GM23338 (cell line): ENCODE measurements at regions not wholly inside any gene's neighbourhood (a gene's known extent, or its start where the extent isn't known, plus 50 kb on each side); places are given as distances from the start of the nearest gene placed in this dataset.

Source experiments
- ATAC-seq: fragments of 200-7000 bp; cut with Tn5 transposase; 3 replicates; pipeline ENCODE4 v1.9.1; 2020
- DNase-seq: peaks from one replicate; pipeline ENCODE4 v3.0.0-alpha.2; 2015; ENCODE audit warnings: low spot score
- H2AFZ ChIP-seq: fragments of 200-600 bp; sonication (generic); 2 replicates; pipeline ENCODE4 v1.8.0; 2016; ENCODE audit warnings: antibody characterized with exemption, mild to moderate bottlenecking, moderate library complexity
- H3F3A ChIP-seq: fragments of 200-600 bp; sonication (generic); replicated peaks from 2 replicates; pipeline ENCODE4 v1.8.0; 2017; ENCODE audit warnings: antibody characterized with exemption, mixed run types, low read depth
- H3K27ac ChIP-seq: fragments of 200-600 bp; sonication (generic); 2 replicates; pipeline ENCODE4 v1.6.1; 2016; ENCODE audit warnings: low read depth
- H3K27me3 ChIP-seq: fragments of 200-600 bp; sonication (generic); 2 replicates; pipeline ENCODE4 v1.8.0; 2016; ENCODE audit warnings: mild to moderate bottlenecking, mixed run types, moderate library complexity; ENCODE audit not compliant: insufficient read depth
- H3K36me3 ChIP-seq: fragments of 200-600 bp; sonication (generic); 2 replicates; pipeline ENCODE4 v1.8.0; 2016; ENCODE audit warnings: mild to moderate bottlenecking; ENCODE audit not compliant: insufficient read depth
- H3K4me1 ChIP-seq: fragments of 200-600 bp; sonication (generic); 2 replicates; pipeline ENCODE4 v1.8.0; 2016; ENCODE audit warnings: mild to moderate bottlenecking, moderate library complexity; ENCODE audit not compliant: insufficient read depth
- H3K4me2 ChIP-seq: fragments of 200-600 bp; sonication (generic); 2 replicates; pipeline ENCODE4 v1.7.1; 2017; ENCODE audit warnings: mixed run types
- H3K4me3 ChIP-seq: fragments of 200-600 bp; sonication (generic); 2 replicates; pipeline ENCODE4 v1.6.1; 2016; ENCODE audit warnings: mixed run types
- H3K79me2 ChIP-seq: fragments of 200-600 bp; sonication (generic); replicated peaks from 2 replicates; pipeline ENCODE4 v1.8.0; 2017; ENCODE audit warnings: mild to moderate bottlenecking; ENCODE audit not compliant: insufficient read depth
- H3K9me2 ChIP-seq: fragments of 200-600 bp; sonication (generic); 2 replicates; pipeline ENCODE4 v1.8.0; 2017; ENCODE audit not compliant: insufficient read depth
- H4K20me1 ChIP-seq: fragments of 200-600 bp; sonication (generic); replicated peaks from 2 replicates; pipeline ENCODE4 v1.8.0; 2017; ENCODE audit warnings: mild to moderate bottlenecking; ENCODE audit not compliant: insufficient read depth
- H3K27ac Mint-ChIP-seq: 2 replicates; pipeline ENCODE4 v1.8.0; 2020; ENCODE audit warnings: inconsistent platforms, mild to moderate bottlenecking, moderate library complexity, mixed read lengths
- H3K27me3 Mint-ChIP-seq: 3 replicates; pipeline ENCODE4 v1.8.0; 2022; ENCODE audit warnings: low read depth, mild to moderate bottlenecking, moderate library complexity, mixed read lengths, inconsistent platforms; ENCODE audit not compliant: insufficient read depth, poor library complexity
- H3K36me3 Mint-ChIP-seq: 3 replicates; pipeline ENCODE4 v1.8.0; 2021; ENCODE audit warnings: low read depth, mild to moderate bottlenecking, inconsistent platforms, moderate library complexity, mixed read lengths
- H3K4me1 Mint-ChIP-seq: 3 replicates; pipeline ENCODE4 v1.8.0; 2020; ENCODE audit warnings: mild to moderate bottlenecking, inconsistent platforms, mixed read lengths
- H3K4me3 Mint-ChIP-seq: 3 replicates; pipeline ENCODE4 v1.8.0; 2021; ENCODE audit warnings: moderate library complexity, mild to moderate bottlenecking, inconsistent platforms, mixed read lengths
- H3K9me3 Mint-ChIP-seq: 3 replicates; pipeline ENCODE4 v1.8.0; 2020; ENCODE audit warnings: moderate library complexity, mild to moderate bottlenecking, inconsistent platforms, mixed read lengths
- CREB1 ChIP-seq: fragments of 250-450 bp; sonication (Bioruptor Pico); IDR thresholded peaks from 2 replicates; pipeline ENCODE4 v1.5.0; 2020; ENCODE audit warnings: low read depth, mild to moderate bottlenecking, moderate library complexity
- ETS1 ChIP-seq: IDR thresholded peaks from 2 replicates; pipeline ENCODE4 v1.6.1; 2016; ENCODE audit warnings: antibody characterized with exemption
- EZH2 ChIP-seq: fragments of 200-600 bp; sonication (generic); IDR thresholded peaks from one replicate; pipeline ENCODE4 v1.8.0; 2017; ENCODE audit warnings: antibody characterized with exemption, mild to moderate bottlenecking, low read depth; ENCODE audit not compliant: unreplicated experiment
- EZH2phosphoT487 ChIP-seq: fragments of 200-600 bp; sonication (generic); IDR thresholded peaks from one replicate; pipeline ENCODE4 v1.8.1; 2018; ENCODE audit warnings: antibody characterized with exemption; ENCODE audit not compliant: unreplicated experiment
- JUNB ChIP-seq: IDR thresholded peaks from one replicate; pipeline ENCODE4 v1.6.1; 2016; ENCODE audit warnings: antibody characterized with exemption; ENCODE audit not compliant: unreplicated experiment
- NANOG ChIP-seq: IDR thresholded peaks from 2 replicates; pipeline ENCODE4 v1.6.1; 2016; ENCODE audit warnings: antibody characterized with exemption, borderline replicate concordance
- REST ChIP-seq: IDR thresholded peaks from one replicate; pipeline ENCODE4 v1.6.1; 2018; ENCODE audit warnings: antibody characterized with exemption; ENCODE audit not compliant: unreplicated experiment
- STAT1 ChIP-seq: IDR thresholded peaks from one replicate; pipeline ENCODE4 v1.6.1; 2016; ENCODE audit warnings: antibody characterized with exemption; ENCODE audit not compliant: unreplicated experiment
- ZNF114 ChIP-seq: fragments of 250-450 bp; sonication (Bioruptor Pico); IDR thresholded peaks from 2 replicates; pipeline ENCODE4 v1.5.0; 2020; ENCODE audit warnings: mild to moderate bottlenecking, moderate library complexity
- ZNF462 ChIP-seq: fragments of 250-450 bp; sonication (Bioruptor Pico); IDR thresholded peaks from 2 replicates; pipeline ENCODE4 v1.5.0; 2020; ENCODE audit warnings: mild to moderate bottlenecking, moderate library complexity

- Mint-ChIP-seq H3K4me3 (no peak overlapping the region), H3K27me3 (peaks cover 2% of the 10 kb centered on the region), H3K4me1 (peaks cover 24% of the 10 kb centered on the region), H3K36me3 (no peaks in the 10 kb centered on the region; the same call in 2 of the 3 replicates), H3K27ac (no peak overlapping the region), H3K9me3 (no peaks in the 10 kb centered on the region; the same call in 2 of the 3 replicates)
- Histone ChIP-seq H2AFZ (no peak overlapping the region), H3F3A (no peaks in the 10 kb centered on the region), H4K20me1 (no peaks in the 10 kb centered on the region), H3K27ac (no peak overlapping the region), H3K27me3 (no peaks in the 10 kb centered on the region), H3K4me1 (peaks cover 16% of the 10 kb centered on the region; the same call in 1 of the 2 replicates), H3K36me3 (no peaks in the 10 kb centered on the region), H3K4me2 (no peak overlapping the region), H3K9me2 (peaks cover 5% of the 10 kb centered on the region; the same call in 1 of the 2 replicates), H3K4me3 (no peak overlapping the region), H3K79me2 (no peaks in the 10 kb centered on the region)
- TF ChIP-seq STAT1 (no peak), NANOG (no peak), EZH2 (no peak), EZH2phosphoT487 (no peak), ZNF462 (CRISPR knock-in tag) (no peak), REST (no peak), ZNF114 (no peak), CREB1 (CRISPR knock-in tag) (no peak), ETS1 (no peak), JUNB (no peak)
- ATAC-seq = no peak
- no peak for DNase-seq
These were observed 466.5 kb downstream of the TXNL1 start for GRCh38 chr18:56171848-56172247.
